Heart left ventricle (tissue), 13 donors: ENCODE measurements at regions not wholly inside any gene's neighbourhood (a gene's known extent, or its start where the extent isn't known, plus 50 kb on each side); places are given as distances from the start of the nearest gene placed in this dataset.

Experiments
- POLR2A ChIP-seq, 2 donors: fragments of 450-650 bp; IDR thresholded peaks; one replicate each; pipeline ENCODE4 v1.6.1; 2017; ENCODE audit warnings: antibody characterized with exemption in 2 of 2, mild to moderate bottlenecking in 2 of 2, moderate library complexity in 2 of 2
- TF ChIP-seq, protein P1 (sequence below), 12 donors: fragments of 200-600 bp; sonication (generic) in 4 of 12; IDR thresholded peaks; one replicate each; pipeline versions ENCODE4 v1.5.0 to v1.8.0; 2018 to 2022; ENCODE audit warnings: antibody characterized with exemption in 12 of 12, mild to moderate bottlenecking in 5 of 12
- donor health status: ischemic (EF 13 %, LVEDD 7.1; RV severe dilation, severe dysfunction).
- donor health status: DM: no; HTN: yes; CAD: no.
- donor health status: DM: no; HTN: no; CAD: no.
- donor health status: ischemic (EF 25% LVEDD 6.9; RV normal size, moderate dysfunction).
- donor health status: ischemic (EF 25% LVEDD 5.7; RV mildly dilated, moderate dysfunction).
- donor health status: ischemic (EF 35%, LVEDD 5.7; RV mildly dilated, moderate dysfunction).
- donor health status: nonischemic (EF 11% LVEDD 7.7; RV severe dilation, severe dysfunction).
- donor health status: DM: yes; HTN: yes; CAD: no.
- donor health status: PGD.
- donor health status: ischemic (EF 29% LVEDD 5.4; RV normal size, mild dysfunction).
- donor health status: nonischemic (EF 23%, LVEDD 6.1; RV moderate dilation, normal function).

DNA sequence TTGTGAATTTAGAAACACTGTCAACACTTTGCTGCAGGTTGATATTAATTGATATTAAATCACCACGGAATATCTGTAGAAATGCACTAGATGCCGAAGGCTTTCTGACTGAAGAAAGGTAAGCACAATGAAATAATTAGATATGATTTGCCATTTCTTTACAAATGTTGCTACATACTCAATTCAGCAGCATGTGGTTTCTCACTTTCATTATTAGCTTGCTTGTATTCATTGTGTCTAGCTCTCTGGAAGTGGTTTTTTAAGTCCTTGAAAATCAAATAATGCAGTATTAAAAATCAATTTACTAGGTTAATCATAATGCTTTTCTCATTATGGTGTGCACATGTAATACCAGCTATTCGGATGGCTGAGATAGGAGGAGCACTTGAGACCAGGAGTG is 231.3 kb upstream of the MARCKS start:
- TF ChIP-seq, protein P1, sequence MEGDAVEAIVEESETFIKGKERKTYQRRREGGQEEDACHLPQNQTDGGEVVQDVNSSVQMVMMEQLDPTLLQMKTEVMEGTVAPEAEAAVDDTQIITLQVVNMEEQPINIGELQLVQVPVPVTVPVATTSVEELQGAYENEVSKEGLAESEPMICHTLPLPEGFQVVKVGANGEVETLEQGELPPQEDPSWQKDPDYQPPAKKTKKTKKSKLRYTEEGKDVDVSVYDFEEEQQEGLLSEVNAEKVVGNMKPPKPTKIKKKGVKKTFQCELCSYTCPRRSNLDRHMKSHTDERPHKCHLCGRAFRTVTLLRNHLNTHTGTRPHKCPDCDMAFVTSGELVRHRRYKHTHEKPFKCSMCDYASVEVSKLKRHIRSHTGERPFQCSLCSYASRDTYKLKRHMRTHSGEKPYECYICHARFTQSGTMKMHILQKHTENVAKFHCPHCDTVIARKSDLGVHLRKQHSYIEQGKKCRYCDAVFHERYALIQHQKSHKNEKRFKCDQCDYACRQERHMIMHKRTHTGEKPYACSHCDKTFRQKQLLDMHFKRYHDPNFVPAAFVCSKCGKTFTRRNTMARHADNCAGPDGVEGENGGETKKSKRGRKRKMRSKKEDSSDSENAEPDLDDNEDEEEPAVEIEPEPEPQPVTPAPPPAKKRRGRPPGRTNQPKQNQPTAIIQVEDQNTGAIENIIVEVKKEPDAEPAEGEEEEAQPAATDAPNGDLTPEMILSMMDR (IDR thresholded peaks at IDR 0.05): no peak
- TF ChIP-seq POLR2A (IDR thresholded peaks at IDR 0.05): no peak
